Spleen (tissue), 11 donors: ENCODE measurements at regions not wholly inside any gene's neighbourhood (a gene's known extent, or its start where the extent isn't known, plus 50 kb on each side); places are given as distances from the start of the nearest gene placed in this dataset.

Experiments
- DNase-seq: peaks from one replicate; pipeline ENCODE4 v3.0.0-alpha.2; 2020
- H3K27ac ChIP-seq, 8 donors: fragments of 200-600 bp; sonication (generic) in 7 of 8; 1 replicate in 4 of 8; 2 replicates in 4 of 8; pipeline versions ENCODE4 v1.5.0 to v1.8.0; 2016 to 2021; ENCODE audit warnings: inconsistent platforms in 4 of 8, mild to moderate bottlenecking in 4 of 8, moderate library complexity in 1 of 8
- H3K27me3 ChIP-seq, 7 donors: fragments of 200-600 bp; sonication (generic) in 6 of 7; replicated peaks in 1 of 7; 1 replicate in 4 of 7; 2 replicates in 3 of 7; pipeline versions ENCODE4 v1.5.0 to v1.8.0; 2016 to 2021; ENCODE audit warnings: inconsistent platforms in 3 of 7, mild to moderate bottlenecking in 1 of 7
- H3K36me3 ChIP-seq, 6 donors: fragments of 200-600 bp; sonication (generic) in 5 of 6; 1 replicate in 4 of 6; 2 replicates in 2 of 6; pipeline versions ENCODE4 v1.5.0 to v1.8.0; 2016 to 2021; ENCODE audit warnings: inconsistent platforms in 2 of 6
- H3K4me1 ChIP-seq, 6 donors: fragments of 200-600 bp; sonication (generic) in 5 of 6; 1 replicate in 3 of 6; 2 replicates in 3 of 6; pipeline versions ENCODE4 v1.5.0 to v1.8.0; 2016 to 2021; ENCODE audit warnings: inconsistent platforms in 3 of 6
- H3K4me3 ChIP-seq, 8 donors: fragments of 200-600 bp; sonication (generic) in 7 of 8; 1 replicate in 4 of 8; 2 replicates in 4 of 8; pipeline versions ENCODE4 v1.5.0 to v1.8.0; 2016 to 2021; ENCODE audit warnings: inconsistent platforms in 4 of 8, mild to moderate bottlenecking in 4 of 8, moderate library complexity in 2 of 8
- H3K9me3 ChIP-seq, 8 donors: fragments of 200-600 bp; sonication (generic) in 7 of 8; 1 replicate in 4 of 8; 2 replicates in 4 of 8; pipeline versions ENCODE4 v1.5.0 to v1.8.0; 2016 to 2021; ENCODE audit warnings: inconsistent platforms in 4 of 8
- CTCF ChIP-seq, 11 experiments: fragments of 200-600 bp in 7 of 11; fragments of 450-650 bp in 4 of 11; sonication (generic) in 4 of 11; IDR thresholded peaks in 8 of 11; conservative IDR thresholded peaks in 3 of 11; 1 replicate in 7 of 11; 2 replicates in 4 of 11; pipeline versions ENCODE4 v1.4.0 to v1.8.0; 2016 to 2021; ENCODE audit warnings: antibody characterized with exemption in 11 of 11, inconsistent platforms in 4 of 11, mild to moderate bottlenecking in 1 of 11
- POLR2A ChIP-seq, 3 donors: fragments of 450-650 bp; IDR thresholded peaks; one replicate each; pipeline ENCODE4 v1.5.1; 2017; ENCODE audit warnings: antibody characterized with exemption in 3 of 3, mild to moderate bottlenecking in 1 of 3
- POLR2AphosphoS5 ChIP-seq, 3 donors: sonication (generic); formaldehyde crosslinking; IDR thresholded peaks; one replicate each; pipeline ENCODE4 v1.5.1; 2017; ENCODE audit warnings: antibody characterized with exemption in 3 of 3
- WGBS, 5 donors: extraction: QIAGEN DNeasy Blood & Tissue Kit in 3 of 5; methylation state at CpG; one replicate each; pipeline versions ENCODE4 v1.1.5 to v1.1.7; 2013 to 2018; 5-methylcytosine and 5-hydroxymethylcytosine counted together
- intact Hi-C: fragments of 100-400 bp; cut with DNase I; formaldehyde crosslinking; loops from one replicate; pipeline ENCODE4 v1.15.0; 2023; ENCODE audit warnings: low total_unique reads
- donor health status: healthy with polysubstance abuse.
- donor health status: DM: no; HTN: no; CAD: no; lungs with moderate emphysema.
- donor health status: DM: no; HTN: no; CAD: no.
- donor health status: Bipolar disorder and iron deficiency.
- donor health status: healthy.
- donor health status: DM: no; HTN: no; CAD: no.
- donor health status: DM: yes; HTN: yes; CAD: no.

GRCh38 chr12:116651089-116651488 is 86.8 kb downstream of the SPRING1 start:
- peaks cover 0 to 5% (median 0%) of the 10 kb centered on the region in 6 donors for H3K4me1 ChIP-seq
- H3K36me3 ChIP-seq = no peaks in the 10 kb centered on the region
- no peak for TF ChIP-seq CTCF (IDR thresholded peaks at IDR 0.05 in 8 of 11, conservative IDR thresholded peaks at IDR 0.05 in 3 of 11)
- no peak for TF ChIP-seq POLR2AphosphoS5 (IDR thresholded peaks at IDR 0.05)
- no peak for TF ChIP-seq POLR2A (IDR thresholded peaks at IDR 0.05)
- H3K27me3 ChIP-seq = no peaks in the 10 kb centered on the region
- H3K4me3 ChIP-seq = no peak overlapping the region
- intact Hi-C loops = no loop called here
- H3K27ac ChIP-seq = no peak overlapping the region
- WGBS, 5 donors = 78 to 86% (median 82%) methylated on average over 5 of the region's 5 CpGs
- DNase-seq = no peak
- peaks cover 0 to 14% (median 0%) of the 10 kb centered on the region in 8 donors for H3K9me3 ChIP-seq

GRCh38 chr12:116650585-116651087 is 87.2 kb downstream of the SPRING1 start:
- TF ChIP-seq POLR2A (IDR thresholded peaks at IDR 0.05) (no peak), POLR2AphosphoS5 (IDR thresholded peaks at IDR 0.05) (no peak), CTCF (IDR thresholded peaks at IDR 0.05 in 8 of 11, conservative IDR thresholded peaks at IDR 0.05 in 3 of 11) (no peak)
- H3K4me1 ChIP-seq = peaks cover 0 to 5% (median 0%) of the 10 kb centered on the region in 6 donors
- no peaks in the 10 kb centered on the region for H3K36me3 ChIP-seq
- no peak overlapping the region for H3K27ac ChIP-seq
- intact Hi-C loops = no loop called here
- no peak overlapping the region for H3K4me3 ChIP-seq
- no peaks in the 10 kb centered on the region for H3K27me3 ChIP-seq
- WGBS, 5 donors = 81 to 88% (median 83%) methylated on average over 6 of the region's 6 CpGs
- H3K9me3 ChIP-seq = peaks cover 0 to 14% (median 0%) of the 10 kb centered on the region in 8 donors
- DNase-seq = no peak

GRCh38 chr12:116650062-116650461 is 87.8 kb downstream of the SPRING1 start:
- Histone ChIP-seq H3K4me1 (peaks cover 0 to 5% (median 0%) of the 10 kb centered on the region in 6 donors), H3K27ac (no peak overlapping the region), H3K4me3 (no peak overlapping the region), H3K27me3 (no peaks in the 10 kb centered on the region), H3K36me3 (no peaks in the 10 kb centered on the region), H3K9me3 (peaks cover 0 to 14% (median under 1%) of the 10 kb centered on the region in 8 donors)
- DNase-seq = no peak
- WGBS, 5 donors = 83 to 95% (median 91%) methylated on average over 2 of the region's 2 CpGs
- intact Hi-C loops = no loop called here
- no peak for TF ChIP-seq CTCF (IDR thresholded peaks at IDR 0.05 in 8 of 11, conservative IDR thresholded peaks at IDR 0.05 in 3 of 11)
- TF ChIP-seq POLR2AphosphoS5 (IDR thresholded peaks at IDR 0.05) = no peak
- no peak for TF ChIP-seq POLR2A (IDR thresholded peaks at IDR 0.05)

- H3K4me1 ChIP-seq = peaks cover 0 to 5% (median 0%) of the 10 kb centered on the region in 6 donors
- peaks cover 0 to 18% (median 4%) of the 10 kb centered on the region in 8 donors for H3K9me3 ChIP-seq
- H3K4me3 ChIP-seq = no peak overlapping the region
- TF ChIP-seq POLR2A (IDR thresholded peaks at IDR 0.05) = no peak
- no peak for TF ChIP-seq CTCF (IDR thresholded peaks at IDR 0.05 in 8 of 11, conservative IDR thresholded peaks at IDR 0.05 in 3 of 11)
- no peak for TF ChIP-seq POLR2AphosphoS5 (IDR thresholded peaks at IDR 0.05)
- H3K36me3 ChIP-seq = no peaks in the 10 kb centered on the region
- intact Hi-C loops = no loop called here
- no peaks in the 10 kb centered on the region for H3K27me3 ChIP-seq
- DNase-seq = no peak
- H3K27ac ChIP-seq = no peak overlapping the region
- WGBS, 5 donors = 18 to 26% (median 21%) methylated on average over 4 of the region's 4 CpGs
These were observed 88.6 kb downstream of the MAP1LC3B2 start for GRCh38 chr12:116647813-116648212.
